Umbilical cord (tissue), 1 donor: ENCODE measurements at regions not wholly inside any gene's neighbourhood (a gene's known extent, or its start where the extent isn't known, plus 50 kb on each side); places are given as distances from the start of the nearest gene placed in this dataset.

Experiments
- DNase-seq: peaks from one replicate; pipeline ENCODE4 v3.0.0-alpha.2; 2015; ENCODE audit warnings: low spot score

DNA sequence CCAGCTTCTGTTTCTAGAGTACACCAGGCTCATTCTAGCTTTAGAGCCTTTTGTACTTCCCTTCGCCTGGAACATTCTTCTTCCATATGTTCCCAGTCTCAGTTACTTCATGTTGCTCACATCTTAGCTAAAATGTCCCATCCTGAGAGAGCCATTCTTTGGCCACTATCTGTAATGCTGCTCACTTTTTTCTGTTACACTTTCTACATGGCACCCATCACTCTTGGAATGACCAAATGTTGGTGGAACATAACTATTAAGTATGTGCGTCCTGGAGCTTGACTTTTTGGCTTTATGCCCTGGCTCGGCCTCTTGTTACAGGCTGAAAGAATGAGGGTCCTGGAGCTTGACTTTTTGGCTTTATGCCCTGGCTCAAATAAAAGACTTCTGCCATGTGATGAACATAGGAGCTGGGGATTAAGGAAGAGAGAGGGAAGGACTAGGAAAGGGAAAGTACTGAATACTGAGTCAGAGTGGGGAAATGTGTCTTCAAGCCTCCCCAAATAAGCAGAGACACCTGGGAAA, 442.9 kb upstream of the ATP2B1 start:
- DNase-seq: no peak

DNA sequence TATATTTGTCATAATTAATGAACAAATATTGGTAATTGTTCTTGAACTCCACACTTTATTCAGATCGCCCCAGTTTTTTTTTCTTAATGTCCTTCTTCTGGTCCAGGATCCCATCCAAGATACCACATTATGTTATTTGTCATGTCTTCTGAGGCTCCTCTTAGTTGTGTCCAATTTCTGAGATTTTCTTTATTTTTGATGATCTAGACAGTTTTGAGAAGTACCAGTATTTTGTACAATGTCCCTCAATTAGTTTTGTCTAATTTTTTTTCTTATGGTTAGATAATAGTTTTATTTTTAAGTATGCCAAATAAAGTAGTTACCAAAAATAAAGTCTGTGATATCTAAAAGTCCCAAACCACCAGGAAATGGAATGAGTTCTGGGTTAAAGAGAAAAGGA, 440.8 kb upstream of the ATP2B1 start:
- DNase-seq: no peak

DNA sequence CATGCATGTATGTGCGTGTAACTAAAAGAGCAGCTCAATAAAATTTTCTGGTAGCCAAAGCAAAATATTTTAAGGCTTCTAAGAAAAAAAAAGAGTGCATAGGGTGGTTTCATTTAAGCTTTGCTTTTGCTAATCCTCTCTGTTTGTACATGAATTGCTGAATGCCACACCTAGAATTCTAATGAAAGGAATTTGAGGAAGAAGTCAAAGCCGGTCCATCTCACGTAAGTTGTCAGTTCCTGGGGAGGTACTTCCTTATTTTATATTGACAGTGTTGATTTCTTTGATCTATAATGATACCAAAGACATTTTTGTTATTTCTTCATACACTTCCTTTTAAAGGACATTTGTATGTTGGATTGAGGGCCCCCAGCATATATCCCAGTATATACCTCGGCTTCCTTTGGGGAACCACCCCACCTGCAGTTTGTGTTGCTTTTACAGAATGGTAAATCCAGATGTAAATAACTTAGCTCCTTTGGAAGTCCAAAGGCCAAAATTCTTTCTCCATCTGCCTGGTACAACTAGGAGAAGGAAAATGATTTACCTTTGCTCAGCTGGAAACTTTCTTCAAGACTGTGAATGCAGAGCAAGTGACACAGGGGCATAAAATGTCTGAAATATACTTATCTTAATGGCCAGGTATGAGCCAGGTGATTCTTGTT, 420.9 kb upstream of the ATP2B1 start:
- DNase-seq: no peak

GRCh38 chr12:90128526-90128925, 419.9 kb upstream of the ATP2B1 start:
- no peak for DNase-seq

DNA sequence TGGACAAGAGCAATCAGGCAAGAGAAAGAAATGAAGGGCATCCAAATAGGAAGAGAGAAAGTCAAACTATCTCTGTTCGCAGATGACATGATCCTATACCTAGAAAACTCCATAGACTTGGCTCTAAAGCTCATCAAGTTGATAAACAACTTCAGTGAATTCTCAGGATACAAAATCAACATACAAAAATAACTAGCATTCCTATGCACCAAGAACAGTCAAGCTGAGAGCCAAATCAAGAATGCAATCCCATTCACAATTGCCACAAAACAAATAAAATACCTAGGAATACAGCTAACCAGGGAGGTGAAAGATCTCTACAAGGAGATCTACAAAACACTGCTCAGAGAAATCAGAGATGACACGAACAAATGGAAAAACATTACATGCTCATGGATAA, 417.5 kb upstream of the ATP2B1 start:
- DNase-seq: no peak

- DNase-seq: no peak
These were observed 416.3 kb upstream of the ATP2B1 start for GRCh38 chr12:90124914-90125313.

GRCh38 chr12:90124289-90124688, 415.7 kb upstream of the ATP2B1 start:
- DNase-seq: no peak

DNA sequence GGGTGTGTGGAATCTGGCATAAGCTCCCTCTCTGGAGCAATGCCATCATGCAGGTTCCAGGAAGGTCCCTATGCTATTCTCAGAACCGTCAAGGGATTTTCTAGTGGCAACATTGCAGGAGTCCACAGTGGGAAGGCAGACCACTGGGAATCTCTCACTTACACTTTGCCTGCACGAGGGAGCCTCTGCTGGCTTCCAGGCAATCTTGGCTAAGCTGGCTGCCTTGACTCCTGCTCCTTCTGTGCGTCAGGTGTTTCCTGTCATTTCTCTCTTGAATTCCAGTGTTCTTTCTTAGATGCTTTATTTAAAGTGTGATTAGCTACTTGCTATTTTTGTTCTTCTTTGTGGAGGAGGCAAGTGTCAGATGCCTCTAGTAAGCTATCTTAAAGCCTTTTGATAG, 414.0 kb upstream of the ATP2B1 start:
- no peak for DNase-seq

DNA sequence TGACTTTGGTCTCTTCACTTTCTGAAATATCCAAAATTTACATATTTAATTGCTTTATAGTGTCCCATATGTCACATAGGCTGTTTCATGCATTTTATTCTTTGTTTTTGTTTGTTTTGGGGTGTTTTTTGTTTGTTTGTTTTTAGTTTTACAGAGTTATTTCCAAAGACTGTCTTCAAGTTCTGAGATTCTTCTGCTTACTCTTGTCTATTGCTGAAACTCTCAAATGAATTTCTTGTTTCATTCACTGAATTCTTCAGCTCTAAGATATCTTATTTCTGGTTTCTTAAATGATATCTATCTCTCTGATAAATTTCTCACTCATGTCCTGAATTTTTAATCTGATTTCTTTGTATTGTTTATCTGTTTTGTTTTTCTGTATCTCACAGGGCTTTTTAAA, 412.0 kb upstream of the ATP2B1 start:
- no peak for DNase-seq

- no peak for DNase-seq
These were observed 404.0 kb upstream of the ATP2B1 start for GRCh38 chr12:90112666-90113065.

DNA sequence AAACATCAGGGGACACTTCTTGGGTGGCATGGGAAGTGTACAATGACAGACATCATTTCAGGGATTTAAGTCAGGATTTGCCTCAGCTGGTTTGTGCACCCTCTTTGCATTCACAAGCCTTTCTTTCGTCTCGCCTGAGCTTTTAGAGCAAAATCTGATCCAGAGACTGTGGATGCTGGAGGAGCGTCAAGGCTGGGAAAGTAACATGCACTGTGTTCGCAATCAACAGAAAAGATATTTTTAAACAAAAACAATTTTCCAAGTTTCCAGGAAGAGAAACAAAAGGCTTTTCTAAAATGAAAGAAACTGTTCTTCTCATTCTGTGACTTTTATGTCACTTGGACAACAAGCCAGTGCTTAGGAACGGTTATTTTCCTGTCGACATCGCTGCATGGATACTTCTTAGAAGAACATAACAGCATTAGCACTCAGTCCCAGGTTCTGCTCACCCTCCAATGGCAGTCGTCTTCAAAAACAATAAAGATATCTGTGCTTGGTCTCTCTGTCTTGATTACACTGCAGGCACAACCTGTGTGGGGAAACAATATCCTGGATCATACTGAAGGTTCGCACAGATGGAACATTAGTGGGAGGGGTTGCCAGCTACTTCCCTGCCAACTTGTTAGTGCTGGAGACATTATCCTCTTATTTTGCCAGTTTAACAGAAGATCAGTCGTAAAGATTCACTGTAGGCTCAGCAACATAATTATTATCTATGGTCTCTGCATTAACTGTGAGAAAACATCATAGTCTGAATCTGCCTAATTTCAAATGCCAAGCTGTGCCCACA, 403.3 kb upstream of the ATP2B1 start:
- DNase-seq: no peak

GRCh38 chr12:90106568-90106967, 397.9 kb upstream of the ATP2B1 start:
- DNase-seq: no peak

DNA sequence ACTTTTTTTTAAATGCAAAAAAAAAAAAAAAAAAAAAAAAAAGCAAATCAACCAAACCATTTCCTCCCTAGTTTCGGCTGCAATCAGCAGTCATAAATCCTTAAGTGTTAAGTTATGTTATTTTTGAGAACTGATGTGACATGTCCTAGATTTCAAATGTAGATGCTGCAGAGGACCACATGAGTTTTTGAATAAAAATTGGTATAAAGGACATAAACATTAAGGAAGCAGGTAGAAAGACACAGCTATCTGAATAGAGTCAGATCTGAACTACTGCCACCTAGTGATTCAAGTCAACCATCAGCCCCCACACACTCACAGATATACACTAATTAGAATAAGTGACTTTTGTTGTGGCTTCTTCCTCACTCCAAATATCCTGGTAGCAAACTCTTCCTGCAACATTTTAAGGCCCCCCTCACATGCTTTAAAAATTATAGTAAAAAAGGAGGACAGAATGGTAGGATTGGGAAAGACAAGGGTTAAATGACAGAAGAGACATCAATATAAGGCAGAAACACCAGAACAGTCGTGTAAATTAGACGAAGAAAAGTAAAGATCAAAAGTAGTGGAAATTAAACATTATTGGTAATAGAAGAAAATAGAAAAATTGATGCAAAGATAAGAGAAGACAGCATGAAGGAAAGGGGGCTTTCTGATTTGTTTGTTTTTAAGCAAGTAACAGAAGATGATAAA, 394.5 kb upstream of the ATP2B1 start:
- DNase-seq: peak; percentile 20

DNA sequence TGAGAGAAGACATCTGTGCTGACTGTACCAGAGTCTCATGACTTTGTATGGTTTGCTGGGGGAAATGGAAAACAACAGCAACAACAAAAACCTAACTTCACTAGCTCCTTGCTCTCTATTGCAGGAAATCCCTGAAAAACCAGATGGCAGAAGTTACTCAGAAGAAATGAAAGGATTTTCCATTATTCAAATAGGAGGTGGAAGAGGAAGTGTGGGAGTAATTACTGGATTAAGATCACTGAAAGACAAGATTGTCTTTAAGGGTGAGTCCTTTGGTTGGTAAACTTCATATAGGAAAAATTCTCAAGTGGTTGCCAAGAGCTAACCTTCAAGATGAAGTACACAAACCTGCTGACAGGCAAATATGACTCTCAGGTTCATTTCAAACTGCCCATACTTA, 391.9 kb upstream of the ATP2B1 start:
- DNase-seq: no peak

GRCh38 chr12:90099288-90099687, 390.6 kb upstream of the ATP2B1 start:
- DNase-seq: peak; percentile 34

GRCh38 chr12:90098132-90098779, 389.6 kb upstream of the ATP2B1 start:
- DNase-seq: no peak

DNA sequence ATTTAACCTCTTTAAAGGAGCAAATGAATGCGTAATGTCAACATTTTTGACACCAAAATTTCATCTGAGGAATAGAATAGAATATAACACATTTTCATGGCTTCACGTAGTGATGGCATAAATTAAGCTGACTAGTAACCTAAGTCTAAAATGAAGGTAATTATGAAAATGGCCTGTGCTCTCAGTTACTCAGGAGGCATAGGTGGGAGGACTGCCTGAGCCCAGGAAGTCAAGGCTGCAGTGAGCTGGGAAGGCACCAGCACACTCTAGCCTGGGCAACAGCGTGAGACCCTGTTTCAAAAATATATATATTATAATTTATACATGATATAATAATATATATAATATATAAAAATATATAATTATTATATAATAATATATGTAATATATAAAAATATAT, 383.2 kb upstream of the ATP2B1 start:
- no peak for DNase-seq

- peak; percentile 87 for DNase-seq
These were observed 382.5 kb upstream of the ATP2B1 start for GRCh38 chr12:90090929-90091651.

- DNase-seq: no peak
These were observed 377.6 kb upstream of the ATP2B1 start for GRCh38 chr12:90086281-90086680.

DNA sequence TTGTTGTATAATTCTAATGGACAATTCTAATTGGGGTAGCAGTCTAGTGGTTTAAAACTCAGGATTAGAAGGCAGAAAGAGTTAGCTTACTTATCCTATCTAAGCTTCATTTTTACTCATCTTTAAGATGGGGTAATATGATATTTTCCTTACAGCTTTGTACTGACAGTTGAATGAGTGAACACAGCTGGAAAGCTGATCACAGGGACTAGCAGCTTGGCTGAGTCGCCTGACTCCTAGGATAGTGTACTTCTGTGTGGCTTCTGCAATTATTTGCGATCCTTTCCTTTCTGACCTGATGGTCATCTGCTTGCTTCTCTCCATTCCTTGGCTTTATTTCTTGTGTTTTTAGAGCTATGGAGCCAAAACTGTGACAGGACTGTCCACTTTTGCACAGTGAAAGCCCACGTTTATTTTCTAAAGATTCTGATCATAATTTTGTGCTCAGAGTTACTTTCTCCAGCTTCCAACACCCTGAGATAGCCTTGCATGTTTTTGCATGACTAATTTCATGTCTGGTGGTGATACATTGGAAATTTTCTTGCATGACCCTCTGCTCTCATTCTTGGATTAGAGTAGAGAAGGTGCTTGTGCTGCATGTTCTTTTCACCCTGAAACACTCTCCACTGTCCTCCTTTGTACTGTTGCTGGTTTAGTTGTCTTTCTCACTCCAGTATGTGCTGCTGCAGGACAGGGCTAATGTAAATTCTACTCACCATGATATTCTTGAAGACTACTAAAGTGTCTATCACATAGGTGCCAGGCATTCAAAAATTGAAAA, 377.0 kb upstream of the ATP2B1 start:
- DNase-seq: peak; percentile 62

GRCh38 chr12:90084018-90084417, 375.4 kb upstream of the ATP2B1 start:
- no peak for DNase-seq
